A673 (cell line): ENCODE measurements at regions not wholly inside any gene's neighbourhood (a gene's known extent, or its start where the extent isn't known, plus 50 kb on each side); places are given as distances from the start of the nearest gene placed in this dataset.

Source experiments
- BruUV-seq: library from RNA; stranded (reverse); fragments of 400-500 nt; replicated peaks from 2 replicates; lab custom pipeline; 2021; lab: Mats Ljungman, UMichigan
- CTCF ChIA-PET: fragments of 300-600 bp; sonication (Branson Sonifier 250); formaldehyde crosslinking; loops from one replicate; lab custom pipeline; 2022; ENCODE audit warnings: antibody characterized with exemption; lab: Charles Lee
- POLR2A ChIA-PET: fragments of 300-600 bp; sonication (Branson Sonifier 250); formaldehyde crosslinking; loops from one replicate; lab custom pipeline; 2022; ENCODE audit warnings: antibody characterized with exemption; ENCODE audit not compliant: low non-redundant PET; lab: Charles Lee
- DNase-seq: peaks from one replicate; pipeline ENCODE4 v3.0.0-alpha.2; 2015; ENCODE audit warnings: low spot score
- H3K27ac ChIP-seq: fragments of 200-600 bp; sonication (generic); 2 replicates; pipeline ENCODE4 v1.5.1; 2016; ENCODE audit warnings: mixed run types, low read depth, mild to moderate bottlenecking, mixed read lengths, antibody characterized with exemption, low read length; ENCODE audit not compliant: poor library complexity, severe bottlenecking
- H3K27me3 ChIP-seq: fragments of 200-600 bp; sonication (generic); replicated peaks from 2 replicates; pipeline ENCODE4 v1.6.1; 2017; ENCODE audit warnings: mixed run types, low read depth, mild to moderate bottlenecking, mixed read lengths, antibody characterized with exemption, low read length; ENCODE audit not compliant: insufficient read depth, poor library complexity
- H3K36me3 ChIP-seq: fragments of 200-600 bp; sonication (generic); 2 replicates; pipeline ENCODE4 v1.6.1; 2016; ENCODE audit warnings: mixed run types, mild to moderate bottlenecking, mixed read lengths, antibody characterized with exemption, low read length; ENCODE audit not compliant: insufficient read depth, poor library complexity, severe bottlenecking
- H3K4me1 ChIP-seq: fragments of 200-600 bp; sonication (generic); 2 replicates; pipeline ENCODE4 v1.6.1; 2017; ENCODE audit warnings: mixed run types, mild to moderate bottlenecking, mixed read lengths, antibody characterized with exemption, low read length; ENCODE audit not compliant: insufficient read depth, poor library complexity, severe bottlenecking
- H3K4me3 ChIP-seq: fragments of 200-600 bp; sonication (generic); 2 replicates; pipeline ENCODE4 v1.5.1; 2016; ENCODE audit warnings: low read depth, mixed run types, mild to moderate bottlenecking, mixed read lengths, low read length; ENCODE audit not compliant: poor library complexity, severe bottlenecking
- H3K9me3 ChIP-seq: fragments of 200-600 bp; sonication (generic); 2 replicates; pipeline ENCODE4 v1.6.1; 2016; ENCODE audit warnings: mixed run types, low read depth, mild to moderate bottlenecking, mixed read lengths, antibody characterized with exemption, low read length; ENCODE audit not compliant: poor library complexity, severe bottlenecking
- EZH2 ChIP-seq: fragments of 200-600 bp; sonication (generic); IDR thresholded peaks from 2 replicates; pipeline ENCODE4 v1.6.1; 2017; ENCODE audit warnings: borderline replicate concordance, low read depth, mild to moderate bottlenecking, mixed read lengths, antibody characterized with exemption, low read length; ENCODE audit not compliant: poor library complexity, severe bottlenecking
- intact Hi-C: fragments of 100-400 bp; cut with micrococcal nuclease; formaldehyde crosslinking; loops from one replicate; pipeline ENCODE4 v1.10.0; 2022; ENCODE audit not compliant: unreplicated experiment
- TF ChIP-seq, protein P1 (sequence below): fragments of 300-800, 200-600 bp; sonication (generic); conservative IDR thresholded peaks from 2 replicates; pipeline ENCODE4 v1.5.1; 2017; ENCODE audit warnings: low read depth, mild to moderate bottlenecking, antibody characterized with exemption, low read length, moderate library complexity, mixed read lengths

DNA sequence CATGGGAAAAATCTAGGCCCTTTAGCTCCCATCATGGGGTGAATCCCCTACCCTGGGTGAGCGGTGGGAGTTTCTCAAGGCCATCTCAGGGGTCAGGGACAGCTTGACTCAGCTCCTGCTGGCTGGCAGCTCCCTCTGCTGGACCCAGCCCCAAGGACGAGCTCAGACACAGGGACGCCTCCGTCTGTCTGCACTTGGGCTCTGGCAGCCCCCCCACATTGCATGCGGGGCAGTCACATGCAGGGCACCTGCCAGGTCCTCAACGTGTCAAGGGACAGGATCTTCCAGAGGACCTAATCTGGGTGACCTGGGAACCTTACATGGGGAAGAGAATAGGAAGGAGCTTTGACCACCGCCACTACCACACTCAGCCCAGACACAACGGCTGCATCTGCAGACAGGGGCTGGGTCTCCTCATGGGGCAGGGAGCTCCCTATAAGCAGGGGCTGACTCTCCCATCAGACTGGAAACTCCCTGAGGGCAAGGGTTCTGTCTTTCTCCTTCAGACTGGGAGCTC, 173.4 kb downstream of the MRPL14 start:
- Histone ChIP-seq H3K27me3 (no peaks in the 10 kb centered on the region), H3K4me1 (no peaks in the 10 kb centered on the region), H3K9me3 (peaks cover 8% of the 10 kb centered on the region), H3K4me3 (no peak overlapping the region), H3K27ac (no peak overlapping the region), H3K36me3 (no peaks in the 10 kb centered on the region)
- TF ChIP-seq, protein P1, sequence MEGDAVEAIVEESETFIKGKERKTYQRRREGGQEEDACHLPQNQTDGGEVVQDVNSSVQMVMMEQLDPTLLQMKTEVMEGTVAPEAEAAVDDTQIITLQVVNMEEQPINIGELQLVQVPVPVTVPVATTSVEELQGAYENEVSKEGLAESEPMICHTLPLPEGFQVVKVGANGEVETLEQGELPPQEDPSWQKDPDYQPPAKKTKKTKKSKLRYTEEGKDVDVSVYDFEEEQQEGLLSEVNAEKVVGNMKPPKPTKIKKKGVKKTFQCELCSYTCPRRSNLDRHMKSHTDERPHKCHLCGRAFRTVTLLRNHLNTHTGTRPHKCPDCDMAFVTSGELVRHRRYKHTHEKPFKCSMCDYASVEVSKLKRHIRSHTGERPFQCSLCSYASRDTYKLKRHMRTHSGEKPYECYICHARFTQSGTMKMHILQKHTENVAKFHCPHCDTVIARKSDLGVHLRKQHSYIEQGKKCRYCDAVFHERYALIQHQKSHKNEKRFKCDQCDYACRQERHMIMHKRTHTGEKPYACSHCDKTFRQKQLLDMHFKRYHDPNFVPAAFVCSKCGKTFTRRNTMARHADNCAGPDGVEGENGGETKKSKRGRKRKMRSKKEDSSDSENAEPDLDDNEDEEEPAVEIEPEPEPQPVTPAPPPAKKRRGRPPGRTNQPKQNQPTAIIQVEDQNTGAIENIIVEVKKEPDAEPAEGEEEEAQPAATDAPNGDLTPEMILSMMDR: peak; percentile 37
- TF ChIP-seq EZH2: no peak
- intact Hi-C loops: no loop called here
- no TSS peak for BruUV-seq
- no peak for DNase-seq
- ChIA-PET POLR2A (no interaction called here), CTCF (no interaction called here)

DNA sequence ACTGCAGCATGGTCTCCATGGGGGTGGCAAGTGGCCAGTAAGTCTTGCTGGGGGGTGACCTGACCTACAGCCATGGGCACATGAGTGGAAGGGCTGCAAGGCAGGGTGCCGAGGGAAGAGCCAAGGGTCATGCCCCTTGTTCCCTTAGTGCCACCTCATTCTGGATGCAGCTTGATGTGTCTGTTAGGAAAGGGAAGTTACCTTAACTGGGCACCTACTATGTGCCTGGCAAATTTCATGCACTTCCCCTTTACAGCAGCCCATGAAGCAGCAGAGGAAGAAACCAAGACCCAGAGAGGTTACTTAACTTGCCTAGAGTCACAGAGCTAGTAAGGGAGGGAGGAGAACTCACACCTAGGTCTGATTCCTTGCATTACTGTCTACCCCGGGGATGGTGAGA, 174.0 kb downstream of the MRPL14 start:
- no peak for TF ChIP-seq EZH2
- TF ChIP-seq, protein P1: no peak
- Histone ChIP-seq H3K27ac (no peak overlapping the region), H3K4me3 (no peak overlapping the region), H3K27me3 (no peaks in the 10 kb centered on the region), H3K9me3 (peaks cover 8% of the 10 kb centered on the region), H3K36me3 (no peaks in the 10 kb centered on the region), H3K4me1 (no peaks in the 10 kb centered on the region)
- intact Hi-C loops: no loop called here
- POLR2A ChIA-PET: no interaction called here
- CTCF ChIA-PET: no interaction called here
- BruUV-seq: no TSS peak
- no peak for DNase-seq

DNA sequence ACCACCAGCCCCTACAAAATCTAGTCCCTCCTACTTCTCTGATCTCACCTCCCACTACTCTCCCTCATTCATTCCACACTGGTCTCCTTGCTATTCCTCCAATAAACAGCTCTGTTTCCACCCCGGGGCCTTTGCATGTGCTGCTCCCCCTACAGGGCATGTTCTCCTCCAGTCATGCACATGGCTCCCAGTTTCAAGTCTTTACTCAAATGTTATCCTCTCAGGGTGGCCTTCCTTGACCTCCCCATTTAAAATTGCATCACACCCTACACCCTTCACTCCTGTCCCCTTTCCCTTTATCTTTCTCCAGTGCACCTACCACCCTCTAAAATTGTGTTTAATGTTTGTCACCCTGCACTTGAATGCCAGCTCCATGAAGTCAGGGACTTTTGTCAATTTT, 174.5 kb downstream of the MRPL14 start:
- Histone ChIP-seq H3K27ac (no peak overlapping the region), H3K36me3 (no peaks in the 10 kb centered on the region), H3K4me3 (no peak overlapping the region), H3K9me3 (peaks cover 8% of the 10 kb centered on the region), H3K4me1 (no peaks in the 10 kb centered on the region), H3K27me3 (no peaks in the 10 kb centered on the region)
- ChIA-PET CTCF (no interaction called here), POLR2A (no interaction called here)
- TF ChIP-seq EZH2: no peak
- TF ChIP-seq, protein P1: 0 out of 2 replicates have a peak, but pooled peaks have one; percentile 18
- intact Hi-C loops: no loop called here
- no peak for DNase-seq
- no TSS peak for BruUV-seq
